KMS-11 (cell line): ENCODE measurements at regions not wholly inside any gene's neighbourhood (a gene's known extent, or its start where the extent isn't known, plus 50 kb on each side); places are given as distances from the start of the nearest gene placed in this dataset.

Source experiments
- H2AFZ ChIP-seq: fragments of 200-600 bp; sonication (generic); 2 replicates; pipeline ENCODE4 v1.6.1; 2016; ENCODE audit warnings: antibody characterized with exemption, mixed run types, low read depth
- H3K27ac ChIP-seq: fragments of 200-600 bp; sonication (generic); 2 replicates; pipeline ENCODE4 v1.6.1; 2016; ENCODE audit warnings: mild to moderate bottlenecking, mixed run types
- H3K27me3 ChIP-seq: fragments of 200-600 bp; sonication (generic); 2 replicates; pipeline ENCODE4 v1.6.1; 2017; ENCODE audit warnings: mild to moderate bottlenecking, low read depth, mixed run types, moderate library complexity; ENCODE audit not compliant: insufficient read depth
- H3K36me3 ChIP-seq: fragments of 200-600 bp; sonication (generic); 2 replicates; pipeline ENCODE4 v1.6.1; 2017; ENCODE audit warnings: mild to moderate bottlenecking, mixed run types; ENCODE audit not compliant: insufficient read depth
- H3K4me1 ChIP-seq: fragments of 200-600 bp; sonication (generic); 2 replicates; pipeline ENCODE4 v1.6.1; 2016; ENCODE audit warnings: mild to moderate bottlenecking, low read depth, mixed run types; ENCODE audit not compliant: poor library complexity, severe bottlenecking
- H3K4me2 ChIP-seq: fragments of 200-600 bp; sonication (generic); 2 replicates; pipeline ENCODE4 v1.7.0; 2016; ENCODE audit warnings: mild to moderate bottlenecking, mixed run types
- H3K4me3 ChIP-seq: fragments of 200-600 bp; sonication (generic); IDR thresholded peaks from 2 replicates; pipeline ENCODE4 v1.6.1; 2017; ENCODE audit warnings: low read depth, low read length, mixed read lengths; ENCODE audit not compliant: insufficient read depth
- H3K79me2 ChIP-seq: fragments of 200-600 bp; sonication (generic); 2 replicates; pipeline ENCODE4 v1.6.1; 2016; ENCODE audit warnings: low read depth, mixed run types; ENCODE audit not compliant: insufficient read depth
- H3K9ac ChIP-seq: fragments of 200-600 bp; sonication (generic); 2 replicates; pipeline ENCODE4 v1.6.1; 2016; ENCODE audit warnings: mild to moderate bottlenecking, mixed run types
- H4K20me1 ChIP-seq: fragments of 200-600 bp; sonication (generic); 2 replicates; pipeline ENCODE4 v1.6.1; 2016; ENCODE audit warnings: mild to moderate bottlenecking, mixed run types; ENCODE audit not compliant: insufficient read depth
- TF ChIP-seq, protein P1 (sequence below): fragments of 200-600 bp; sonication (generic); conservative IDR thresholded peaks from 2 replicates; pipeline ENCODE4 v1.6.1; 2017; ENCODE audit warnings: low read depth, mild to moderate bottlenecking, antibody characterized with exemption, low read length, moderate library complexity, mixed read lengths

DNA sequence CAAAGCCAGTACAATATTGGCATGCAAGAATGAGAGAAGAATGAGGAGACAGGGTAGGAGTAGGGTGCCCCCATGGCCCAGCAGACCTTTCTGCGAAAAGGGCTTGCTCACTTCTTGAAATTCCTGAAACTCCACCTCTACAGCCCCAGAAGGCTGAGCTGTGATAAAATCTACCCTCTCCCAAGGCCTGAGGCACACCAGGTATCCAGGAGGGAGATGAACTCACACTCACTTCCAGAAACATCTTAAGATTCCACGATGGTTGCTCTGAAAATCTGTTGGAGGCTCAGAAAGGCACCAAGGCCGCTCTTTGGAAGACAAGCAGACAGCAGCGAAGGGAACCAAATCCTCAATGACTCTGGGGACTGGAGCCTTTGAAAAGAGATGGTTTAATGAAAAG is 297.5 kb downstream of the UACA start:
- H3K4me3 ChIP-seq: no peak overlapping the region
- TF ChIP-seq, protein P1, sequence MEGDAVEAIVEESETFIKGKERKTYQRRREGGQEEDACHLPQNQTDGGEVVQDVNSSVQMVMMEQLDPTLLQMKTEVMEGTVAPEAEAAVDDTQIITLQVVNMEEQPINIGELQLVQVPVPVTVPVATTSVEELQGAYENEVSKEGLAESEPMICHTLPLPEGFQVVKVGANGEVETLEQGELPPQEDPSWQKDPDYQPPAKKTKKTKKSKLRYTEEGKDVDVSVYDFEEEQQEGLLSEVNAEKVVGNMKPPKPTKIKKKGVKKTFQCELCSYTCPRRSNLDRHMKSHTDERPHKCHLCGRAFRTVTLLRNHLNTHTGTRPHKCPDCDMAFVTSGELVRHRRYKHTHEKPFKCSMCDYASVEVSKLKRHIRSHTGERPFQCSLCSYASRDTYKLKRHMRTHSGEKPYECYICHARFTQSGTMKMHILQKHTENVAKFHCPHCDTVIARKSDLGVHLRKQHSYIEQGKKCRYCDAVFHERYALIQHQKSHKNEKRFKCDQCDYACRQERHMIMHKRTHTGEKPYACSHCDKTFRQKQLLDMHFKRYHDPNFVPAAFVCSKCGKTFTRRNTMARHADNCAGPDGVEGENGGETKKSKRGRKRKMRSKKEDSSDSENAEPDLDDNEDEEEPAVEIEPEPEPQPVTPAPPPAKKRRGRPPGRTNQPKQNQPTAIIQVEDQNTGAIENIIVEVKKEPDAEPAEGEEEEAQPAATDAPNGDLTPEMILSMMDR: no peak
- peak overlapping the region; percentile 27; the same call in 1 of the 2 replicates for H3K4me2 ChIP-seq

DNA sequence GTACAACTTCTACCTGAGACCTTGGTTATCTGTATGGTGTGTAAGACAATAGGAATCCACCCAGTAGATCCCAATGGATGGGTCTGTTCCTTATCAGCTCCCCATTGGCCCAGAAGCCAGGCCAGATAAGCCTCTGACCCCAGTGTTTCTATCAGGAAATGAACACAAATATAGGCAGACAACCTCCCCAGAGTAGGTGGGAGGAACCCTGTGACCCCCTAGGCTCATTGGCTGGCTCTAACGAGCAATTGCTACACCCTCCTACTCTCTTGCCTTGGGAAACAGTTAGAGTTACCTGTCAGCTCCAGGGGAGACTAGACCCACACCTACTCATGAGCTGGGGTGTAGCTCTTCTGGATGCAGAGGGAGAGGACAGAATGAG is 299.9 kb downstream of the UACA start:
- no peak overlapping the region for H3K9ac ChIP-seq
- no peak overlapping the region for H3K4me3 ChIP-seq
- H3K27ac ChIP-seq: peak overlapping the region; percentile 30
- peak overlapping the region; percentile 15; the same call in 1 of the 2 replicates for H3K4me2 ChIP-seq
- no peak overlapping the region for H2AFZ ChIP-seq
- no peaks in the 10 kb centered on the region for H4K20me1 ChIP-seq
- H3K36me3 ChIP-seq: no peaks in the 10 kb centered on the region
- no peaks in the 10 kb centered on the region for H3K79me2 ChIP-seq
- TF ChIP-seq, protein P1: no peak
- peaks cover 78% of the 10 kb centered on the region for H3K4me1 ChIP-seq
- H3K27me3 ChIP-seq: no peaks in the 10 kb centered on the region

More for the DNA sequence above, 297.5 kb downstream of the UACA start:
- Histone ChIP-seq H3K9ac (no peak overlapping the region), H3K27ac (no peak overlapping the region), H3K4me1 (peaks cover 62% of the 10 kb centered on the region), H2AFZ (no peak overlapping the region), H4K20me1 (no peaks in the 10 kb centered on the region), H3K36me3 (no peaks in the 10 kb centered on the region), H3K79me2 (no peaks in the 10 kb centered on the region), H3K27me3 (no peaks in the 10 kb centered on the region)

DNA sequence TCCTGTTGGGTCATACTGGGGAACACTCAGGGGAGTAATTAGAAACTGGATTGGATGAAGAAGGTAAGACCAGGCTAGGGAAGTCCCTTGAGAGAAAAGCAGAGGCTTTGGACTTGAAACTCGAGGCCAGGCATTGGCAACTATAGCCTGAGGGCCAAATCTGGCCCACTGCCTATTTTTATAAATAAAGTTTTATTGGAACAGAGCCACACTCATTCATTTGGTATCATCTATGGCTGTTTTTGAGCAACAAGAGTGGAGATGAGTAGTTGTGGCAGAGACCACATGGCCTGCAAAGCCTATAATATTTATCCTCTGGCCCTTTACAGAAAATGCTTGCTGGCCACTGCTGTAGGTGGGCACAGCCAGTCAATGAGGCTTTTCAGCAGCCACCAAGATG is 301.4 kb downstream of the UACA start:
- Histone ChIP-seq H3K4me2 (no peak overlapping the region; the same call in 1 of the 2 replicates), H3K27ac (no peak overlapping the region), H3K4me1 (peaks cover 72% of the 10 kb centered on the region)

DNA sequence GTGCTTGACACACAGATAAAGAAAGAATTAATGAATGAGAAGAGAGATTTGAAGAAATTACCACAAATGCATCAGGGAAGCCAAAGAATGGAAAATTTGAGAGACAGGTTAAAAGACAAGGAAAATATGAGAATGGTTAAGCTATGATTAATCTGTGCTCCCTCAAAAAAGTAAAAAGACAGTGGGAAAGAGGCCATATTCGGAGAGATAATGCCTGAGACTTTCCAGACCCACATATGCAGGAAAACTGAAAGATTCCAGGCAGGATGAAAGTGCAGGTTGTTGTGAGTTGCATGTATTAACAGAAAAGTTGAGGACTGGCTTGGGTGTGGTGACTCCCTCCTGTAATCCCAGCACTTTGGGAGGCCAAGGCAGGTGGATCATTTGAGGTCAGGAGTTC is 302.3 kb downstream of the UACA start:
- Histone ChIP-seq H3K4me1 (peaks cover 62% of the 10 kb centered on the region), H4K20me1 (no peaks in the 10 kb centered on the region), H3K79me2 (no peaks in the 10 kb centered on the region), H3K36me3 (no peaks in the 10 kb centered on the region), H3K27me3 (no peaks in the 10 kb centered on the region), H3K9ac (peak overlapping the region; percentile 58; the same call in 1 of the 2 replicates), H3K4me2 (peak overlapping the region; percentile 51), H3K27ac (peak overlapping the region; percentile 61; the same call in 1 of the 2 replicates), H3K4me3 (no peak overlapping the region), H2AFZ (peak overlapping the region; percentile 94; the same call in 1 of the 2 replicates)
- TF ChIP-seq, protein P1: no peak

More for the DNA sequence above, 301.4 kb downstream of the UACA start:
- no peak overlapping the region for H2AFZ ChIP-seq
- TF ChIP-seq, protein P1: no peak
- H3K27me3 ChIP-seq: no peaks in the 10 kb centered on the region
- H4K20me1 ChIP-seq: no peaks in the 10 kb centered on the region
- H3K9ac ChIP-seq: no peak overlapping the region
- H3K79me2 ChIP-seq: no peaks in the 10 kb centered on the region
- H3K36me3 ChIP-seq: no peaks in the 10 kb centered on the region
- no peak overlapping the region for H3K4me3 ChIP-seq
